ENCODE measurements at regions not wholly inside any gene's neighbourhood (a gene's known extent, or its start where the extent isn't known, plus 50 kb on each side); places are given as distances from the start of the nearest gene placed in this dataset.

- Histone ChIP-seq H2AK5ac (ENCODE audit: low read depth, low read length) (no peak overlapping the region), H3K27me3 (replicated peaks in 1 of 4; ENCODE audit: control insufficient read depth in 3 of 4, extremely low read depth in 1 of 4, insufficient read depth in 3 of 4, low read length in 3 of 4) (peaks cover 0 to 3% (median 0%) of the 10 kb centered on the region in 4 experiments; a peak in 1 of 7 replicates), H3K56ac (replicated peaks; ENCODE audit: insufficient read length, low read depth, low read length) (no peak overlapping the region), H3K23ac (ENCODE audit: insufficient read length) (no peak overlapping the region), H3K18ac (ENCODE audit: extremely low read depth, low read length) (no peak overlapping the region), H3K14ac (ENCODE audit: insufficient read length) (no peak overlapping the region), H3K9me3 (ENCODE audit: insufficient read depth in 2 of 2, low read depth in 1 of 2, low read length in 1 of 2) (no peaks in the 10 kb centered on the region), H2BK20ac (ENCODE audit: low read length) (no peak overlapping the region), H4K8ac (ENCODE audit: extremely low read depth, insufficient read depth, low read length) (no peak overlapping the region), H3K9ac (replicated peaks in 1 of 4; ENCODE audit: extremely low read depth in 1 of 4, low read depth in 3 of 4, low read length in 3 of 4) (no peak overlapping the region), H3K4ac (replicated peaks; ENCODE audit: insufficient read length, low read depth, low read length) (no peak overlapping the region), H3K23me2 (ENCODE audit: low read depth, low read length) (no peaks in the 10 kb centered on the region), H2BK12ac (ENCODE audit: low read depth, low read length) (no peak overlapping the region), H4K91ac (replicated peaks; ENCODE audit: insufficient read length, low read length) (no peak overlapping the region), H3K27ac (ENCODE audit: low read depth, low read length) (no peak overlapping the region), H3K4me1 (replicated peaks in 1 of 4; ENCODE audit: control insufficient read depth in 3 of 4, insufficient read depth in 4 of 4, low read length in 3 of 4) (no peaks in the 10 kb centered on the region), H2BK5ac (ENCODE audit: low read depth, low read length) (no peak overlapping the region), H3K79me1 (ENCODE audit: low read depth, low read length) (no peaks in the 10 kb centered on the region), H3K4me3 (ENCODE audit: extremely low read depth in 1 of 4, insufficient read depth in 2 of 4, low read depth in 3 of 4, low read length in 4 of 4) (no peak overlapping the region), H2BK15ac (ENCODE audit: low read length) (no peak overlapping the region), H3K36me3 (ENCODE audit: control insufficient read depth in 2 of 4, insufficient read depth in 4 of 4, low read length in 3 of 4) (no peaks in the 10 kb centered on the region), H2AFZ (ENCODE audit: low read length) (0 out of 2 replicates have a peak overlapping the region, but pooled peaks have one; percentile 16), H4K20me1 (replicated peaks in 1 of 2; ENCODE audit: control insufficient read depth in 1 of 2, insufficient read depth in 2 of 2, low read length in 2 of 2) (no peaks in the 10 kb centered on the region), H4K5ac (ENCODE audit: insufficient read length, low read depth, low read length) (no peak overlapping the region), H3K4me2 (ENCODE audit: insufficient read depth in 1 of 2, low read depth in 2 of 2, low read length in 2 of 2) (no peak overlapping the region), H2BK120ac (replicated peaks; ENCODE audit: low read depth, low read length) (no peak overlapping the region), H3K79me2 (ENCODE audit: control insufficient read depth in 1 of 2, insufficient read depth in 2 of 2, low read length in 2 of 2) (no peaks in the 10 kb centered on the region)
- 91% methylated on average over 7 of the region's 7 CpGs; no CpG with 5 or more reads in 1 of the 2 experiments for WGBS, 2 experiments (ENCODE audit: extremely low coverage in 1 of 2, insufficient coverage in 1 of 2, insufficient read length in 1 of 2, insufficient replicate concordance in 2 of 2, low coverage in 1 of 2, low lambda C conversion rate in 2 of 2, missing lambda C conversion rate in 1 of 2)
- CTCF ChIA-PET (ENCODE audit: partially characterized antibody), result no interaction called here
- POLR2A ChIA-PET (ENCODE audit: partially characterized antibody), result no interaction called here
- no peak for TF ChIP-seq CHD2 (IDR thresholded peaks at IDR 0.05; ENCODE audit: low read length)
- no peak for TF ChIP-seq RAD21 (IDR thresholded peaks at IDR 0.05 in 1 of 2, conservative IDR thresholded peaks at IDR 0.05 in 1 of 2; ENCODE audit: low read depth in 2 of 2, low read length in 2 of 2)
- no peak for TF ChIP-seq SP1 (IDR thresholded peaks at IDR 0.05; ENCODE audit: low read depth, low read length)
- TF ChIP-seq GTF2F1 (IDR thresholded peaks at IDR 0.05; ENCODE audit: borderline replicate concordance, low read depth, low read length), result no peak
- no peak for TF ChIP-seq NANOG (IDR thresholded peaks at IDR 0.05; ENCODE audit: insufficient read depth, low read depth, low read length, poor library complexity, severe bottlenecking)
- TF ChIP-seq, protein P1, sequence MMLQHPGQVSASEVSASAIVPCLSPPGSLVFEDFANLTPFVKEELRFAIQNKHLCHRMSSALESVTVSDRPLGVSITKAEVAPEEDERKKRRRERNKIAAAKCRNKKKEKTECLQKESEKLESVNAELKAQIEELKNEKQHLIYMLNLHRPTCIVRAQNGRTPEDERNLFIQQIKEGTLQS (IDR thresholded peaks at IDR 0.05; ENCODE audit: insufficient read depth, low read depth, low read length), result no peak
- no peak for TF ChIP-seq POLR2A (IDR thresholded peaks at IDR 0.05; ENCODE audit: control extremely low read depth in 1 of 2, low read depth in 2 of 2, low read length in 2 of 2)
- no peak for TF ChIP-seq CTBP2 (IDR thresholded peaks at IDR 0.05; ENCODE audit: borderline replicate concordance, insufficient read depth, insufficient read length, low read length)
- TF ChIP-seq E2F6 (IDR thresholded peaks at IDR 0.05), result no peak
- TF ChIP-seq CREB1 (IDR thresholded peaks at IDR 0.05), result no peak
- FAIRE-seq, result no peak
- DNase-seq (ENCODE audit: low read depth in 1 of 2, low spot score in 2 of 2), result no peak
These were observed 344.8 kb upstream of the FZD8 start for GRCh38 chr10:35986756-35987502.
